NCI-H748 (cell line): ENCODE measurements at regions not wholly inside any gene's neighbourhood (a gene's known extent, or its start where the extent isn't known, plus 50 kb on each side); places are given as distances from the start of the nearest gene placed in this dataset.

Experiments
- DNase-seq: peaks from one replicate; lab custom pipeline; 2025; ENCODE audit not compliant: unreplicated experiment; lab: John Stamatoyannopoulos, UW

DNA sequence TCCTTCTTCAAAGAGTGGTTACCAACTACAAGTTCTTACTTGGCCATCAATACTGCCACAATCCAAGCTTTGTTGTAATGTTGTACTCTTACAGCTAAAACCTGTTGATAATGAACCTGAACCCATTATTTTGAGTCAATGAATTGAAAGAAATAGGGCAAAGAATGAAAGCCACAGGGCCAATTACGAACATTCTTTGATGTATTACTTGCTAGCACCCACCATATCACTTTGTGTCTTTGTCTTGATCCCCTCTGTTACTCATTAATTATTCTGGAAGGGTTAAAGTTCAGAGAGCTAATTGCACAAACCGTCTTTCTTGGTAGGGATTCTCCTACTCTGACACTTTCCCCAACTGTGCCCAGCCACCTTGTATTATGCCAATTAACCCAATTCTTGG is 53.2 kb upstream of the TFEC start:
- no peak for DNase-seq

DNA sequence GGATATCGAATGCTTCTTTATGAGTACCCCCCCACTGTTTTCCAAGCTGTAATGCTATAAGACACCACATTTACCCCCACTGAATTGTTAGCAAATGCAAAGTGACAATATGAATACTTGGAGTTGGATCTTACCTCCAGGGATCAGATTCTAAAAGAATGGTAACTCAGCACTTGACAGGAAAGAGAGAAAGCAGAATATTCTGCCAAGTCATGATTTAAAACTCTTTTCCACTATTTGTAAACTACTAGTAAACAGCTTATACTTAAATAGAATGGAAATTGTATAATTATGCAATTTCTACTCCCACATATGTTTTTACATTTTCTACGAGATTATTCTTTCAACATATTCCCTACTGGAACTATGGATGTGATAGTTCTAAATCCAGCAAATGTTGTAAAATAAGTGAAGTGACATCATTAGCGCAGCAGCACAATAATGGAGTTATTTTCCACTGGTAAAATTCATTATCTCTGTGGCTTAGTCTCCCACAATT is 56.0 kb upstream of the TFEC start:
- no peak for DNase-seq

DNA sequence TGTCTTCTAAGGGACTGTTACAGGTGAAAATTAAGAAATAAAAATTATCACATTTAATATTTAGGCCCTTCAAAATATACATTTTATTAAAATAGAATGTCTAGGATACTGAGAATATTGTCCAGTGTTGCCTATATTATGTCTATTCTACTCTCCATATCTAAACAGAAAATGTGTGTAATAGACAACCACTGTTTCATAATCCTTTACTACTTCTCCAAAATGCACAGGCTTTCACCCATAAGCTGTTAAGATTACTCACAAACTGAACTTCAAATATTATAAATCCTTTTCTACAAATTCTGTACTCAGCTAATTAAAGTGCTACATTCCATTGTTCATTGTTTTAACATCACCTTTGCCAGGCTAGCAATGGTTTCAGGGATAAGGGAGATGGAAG is 56.7 kb upstream of the TFEC start:
- DNase-seq, result no peak

DNA sequence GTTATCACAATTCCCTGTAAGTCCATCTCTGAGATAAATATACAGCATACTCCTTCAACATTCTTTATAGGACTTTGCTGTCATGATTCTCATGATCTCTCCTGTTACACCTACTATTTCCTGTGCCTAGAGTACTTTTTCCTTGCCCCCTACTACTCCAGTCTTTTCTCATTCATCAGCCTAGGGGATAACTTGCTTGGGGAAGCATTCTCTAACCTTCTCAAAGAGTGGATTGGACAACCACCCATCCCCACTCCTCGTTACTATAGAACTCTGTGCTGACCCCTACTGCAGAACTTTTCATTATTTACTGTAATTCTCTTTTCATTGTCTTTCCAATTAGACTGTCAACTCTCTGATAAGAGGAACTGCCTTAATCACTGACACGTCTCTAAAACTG is 57.4 kb upstream of the TFEC start:
- DNase-seq, result no peak

DNA sequence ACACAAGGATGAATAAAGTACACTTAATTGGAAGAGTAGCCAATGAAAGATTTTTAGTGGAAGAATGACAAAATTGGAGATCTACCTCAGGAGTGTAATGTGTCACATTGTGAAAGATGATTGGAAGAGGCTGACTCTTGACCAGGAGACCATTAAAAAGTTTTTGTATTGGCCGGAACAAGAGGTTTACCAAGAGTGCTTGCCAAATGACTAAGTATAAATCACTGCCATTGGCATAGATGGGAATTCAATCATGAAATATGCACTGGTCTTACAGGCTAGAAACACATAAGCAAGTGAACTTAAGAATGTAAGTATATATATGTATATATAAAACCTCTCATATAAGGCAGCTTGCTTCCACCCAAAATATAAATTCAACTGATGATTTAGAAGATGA is 58.7 kb upstream of the TFEC start:
- no peak for DNase-seq

DNA sequence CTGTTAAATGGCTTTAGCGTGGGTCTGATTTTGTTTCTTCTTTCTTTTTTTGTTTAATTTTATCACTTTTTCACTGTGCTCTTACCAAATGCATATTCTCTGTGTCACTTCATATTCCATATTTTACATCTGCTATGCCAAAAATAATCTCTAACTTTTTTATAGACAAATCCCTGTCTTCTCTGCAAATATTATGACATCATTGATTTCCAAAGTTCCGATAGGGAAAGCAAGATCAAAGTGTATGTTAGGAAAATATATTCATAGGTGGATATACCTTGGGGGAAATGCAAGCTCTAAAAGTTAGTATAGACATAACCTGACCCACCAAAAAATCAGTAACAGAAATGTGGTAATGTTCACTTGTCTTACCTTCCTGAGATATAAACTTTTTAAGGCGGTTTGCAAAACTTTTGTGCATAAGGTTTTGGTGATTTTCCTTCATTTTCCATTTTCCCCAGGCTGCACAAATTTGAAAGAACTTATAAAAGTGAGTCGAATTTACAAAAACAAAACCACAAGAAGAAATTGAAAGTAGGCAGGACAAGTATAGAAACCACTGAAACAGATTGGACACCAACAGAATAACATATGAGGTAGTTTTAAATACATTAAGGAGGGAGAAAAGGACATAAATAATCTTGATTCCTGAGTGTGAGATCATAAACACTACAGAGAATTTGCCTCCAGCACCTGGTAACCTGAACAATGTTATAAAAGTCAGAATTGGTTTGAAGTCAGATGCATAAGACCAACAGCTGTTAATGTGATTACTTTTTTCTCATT is 63.1 kb upstream of the TFEC start:
- DNase-seq, result no peak

DNA sequence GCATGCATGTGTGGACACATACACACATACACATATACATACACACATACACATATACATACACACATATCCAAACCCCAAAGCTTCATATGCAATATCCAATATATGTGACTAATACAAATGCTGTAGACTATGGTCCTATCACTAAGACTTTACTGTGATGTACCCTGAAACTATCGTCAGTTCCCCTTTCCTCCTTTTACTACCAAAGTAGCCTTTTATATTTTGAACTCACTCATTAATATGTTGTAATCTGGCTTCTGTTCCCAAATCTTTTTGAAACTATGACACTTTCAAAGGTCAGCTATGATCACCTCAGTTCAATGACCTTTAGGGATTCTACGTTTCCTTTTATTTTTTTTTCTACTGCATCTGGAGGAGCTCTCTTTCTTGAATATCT is 64.8 kb upstream of the TFEC start:
- DNase-seq, result no peak

DNA sequence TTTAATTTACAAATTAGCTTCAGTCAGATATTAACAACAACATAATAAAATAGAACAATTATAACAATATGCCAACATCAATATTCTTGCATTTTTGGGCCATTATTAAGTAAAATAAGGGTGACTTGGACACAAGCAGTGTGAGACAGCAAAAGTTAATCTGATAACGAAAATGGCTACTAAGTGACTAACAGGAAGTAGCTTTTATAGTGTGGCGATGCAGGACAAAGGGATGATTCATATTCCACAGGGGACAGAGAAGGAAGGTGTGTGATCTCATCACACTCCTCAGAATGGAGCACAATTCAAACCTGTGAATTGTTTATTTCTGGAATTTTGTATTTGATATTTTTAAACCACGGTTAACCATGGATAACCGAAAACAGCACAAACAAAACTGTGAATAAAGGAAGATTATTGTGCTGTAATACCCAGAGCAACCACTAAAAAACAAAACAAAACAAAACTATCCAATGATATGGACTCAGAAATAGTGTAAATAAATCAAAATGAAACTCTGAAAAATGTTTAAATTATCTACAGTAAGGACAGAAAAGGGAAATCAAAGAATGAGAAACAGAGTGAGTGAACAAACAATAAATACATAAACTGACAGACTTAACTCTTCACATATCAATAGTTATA is 66.9 kb upstream of the TFEC start:
- peak; percentile 27 for DNase-seq

DNA sequence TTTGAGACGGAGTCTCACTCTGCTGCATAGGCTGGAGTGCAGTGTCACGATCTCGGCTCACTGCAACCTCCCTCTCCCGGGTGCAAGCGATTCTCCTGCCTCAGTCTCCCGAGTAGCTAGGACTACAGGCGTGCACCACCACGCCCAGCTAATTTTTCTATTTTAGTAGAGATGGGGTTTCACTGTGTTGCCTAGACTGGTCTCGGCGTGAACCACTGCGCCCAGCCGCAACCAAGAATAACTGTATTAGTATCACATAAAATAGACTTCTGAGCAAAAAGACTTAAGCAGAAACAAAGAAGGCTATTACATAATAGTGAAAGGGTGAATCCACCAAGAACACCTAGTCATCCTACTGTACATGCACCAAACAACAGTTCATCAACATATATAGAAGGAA is 67.6 kb upstream of the TFEC start:
- no peak for DNase-seq

DNA sequence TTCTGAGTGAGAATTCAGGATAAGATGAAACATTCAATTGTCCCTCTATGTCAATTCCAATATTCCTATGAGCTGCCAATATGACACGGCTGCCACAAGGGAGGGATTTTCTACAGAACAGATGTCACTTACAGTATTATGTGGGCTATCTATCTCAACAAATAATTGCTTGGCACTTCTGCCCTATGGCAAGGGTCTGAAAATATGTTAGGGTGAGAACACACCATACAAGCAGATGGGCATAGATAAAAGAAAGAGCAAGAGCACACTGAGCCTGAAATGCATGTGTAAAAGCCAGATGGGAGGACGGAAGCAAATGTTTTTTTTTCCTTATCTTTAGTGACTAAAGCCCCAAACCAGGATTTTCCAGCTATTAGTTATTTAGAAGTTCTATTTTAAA is 70.1 kb upstream of the TFEC start:
- no peak for DNase-seq

DNA sequence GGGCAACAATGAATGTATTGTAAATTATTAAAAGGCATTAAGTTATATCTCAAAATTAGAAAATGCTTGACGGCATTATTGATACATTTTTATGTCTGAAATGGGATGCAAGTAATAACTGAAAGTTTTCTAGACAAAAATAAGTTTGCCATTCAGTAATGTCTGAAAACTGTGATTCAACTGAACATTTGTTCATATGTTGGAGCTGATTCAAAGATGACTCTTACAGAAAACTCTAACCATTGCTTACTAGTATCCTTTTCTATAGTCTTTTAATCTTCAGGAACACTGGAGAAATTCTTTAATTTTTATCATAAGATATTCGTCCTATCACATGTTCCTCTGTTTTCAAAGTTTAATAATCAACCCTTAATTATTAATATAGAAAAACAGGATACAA is 71.1 kb upstream of the TFEC start:
- no peak for DNase-seq

DNA sequence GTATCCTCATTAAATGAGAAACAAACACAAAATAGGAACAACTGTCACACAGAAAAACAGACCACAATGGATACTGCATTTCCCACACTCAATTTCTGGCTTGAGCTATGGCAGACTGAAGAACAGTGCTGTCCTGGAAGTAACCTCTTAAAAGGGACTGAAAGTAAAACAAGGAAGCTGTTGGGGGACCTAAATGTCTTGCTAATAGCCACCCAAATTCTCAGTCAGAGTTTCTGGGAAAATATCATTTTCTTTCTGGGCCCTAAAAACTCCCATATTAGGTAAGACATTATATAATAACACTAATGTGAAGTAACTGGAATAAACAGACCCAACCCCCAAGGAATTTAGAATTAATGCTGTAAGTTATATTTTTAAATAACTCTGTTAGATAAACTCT is 80.9 kb upstream of the TFEC start:
- no peak for DNase-seq

DNA sequence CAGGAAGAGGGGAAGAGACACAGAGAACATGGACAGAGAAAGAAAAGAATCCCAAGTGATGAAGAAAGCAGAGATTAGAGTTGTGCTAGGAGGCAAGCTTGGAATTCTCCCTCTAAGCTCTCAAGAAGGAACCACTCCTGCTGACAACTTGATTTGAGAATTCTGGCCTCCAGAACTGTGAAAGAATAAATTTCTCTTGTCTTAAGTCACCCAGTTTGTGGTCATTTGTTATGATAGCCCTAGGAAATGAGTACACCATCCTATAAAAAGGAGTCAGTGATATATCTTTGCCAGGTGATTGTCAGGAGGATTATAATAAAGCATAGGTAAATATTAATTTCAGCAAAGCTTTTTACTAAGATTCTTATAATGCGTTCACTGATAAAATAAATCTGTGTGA is 82.7 kb upstream of the TFEC start:
- DNase-seq, result no peak

DNA sequence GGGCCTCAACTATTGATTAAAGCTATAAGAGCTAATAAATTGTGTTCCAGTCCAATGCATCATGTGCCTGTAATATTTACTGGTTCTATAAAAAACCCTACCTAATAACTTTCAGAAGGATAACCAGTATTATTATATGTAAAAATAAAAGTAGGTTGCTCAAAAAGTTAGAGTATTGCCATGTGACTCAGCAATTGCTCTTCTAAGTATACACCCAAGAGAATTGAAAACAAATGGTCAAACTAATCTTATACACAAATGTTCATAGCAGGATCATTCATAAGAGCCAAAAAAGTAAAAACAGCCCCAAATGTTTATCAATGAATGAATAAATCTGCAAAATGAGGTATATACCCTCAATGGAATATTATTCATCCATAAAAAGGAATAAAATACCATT is 89.5 kb upstream of the TES start:
- no peak for DNase-seq

DNA sequence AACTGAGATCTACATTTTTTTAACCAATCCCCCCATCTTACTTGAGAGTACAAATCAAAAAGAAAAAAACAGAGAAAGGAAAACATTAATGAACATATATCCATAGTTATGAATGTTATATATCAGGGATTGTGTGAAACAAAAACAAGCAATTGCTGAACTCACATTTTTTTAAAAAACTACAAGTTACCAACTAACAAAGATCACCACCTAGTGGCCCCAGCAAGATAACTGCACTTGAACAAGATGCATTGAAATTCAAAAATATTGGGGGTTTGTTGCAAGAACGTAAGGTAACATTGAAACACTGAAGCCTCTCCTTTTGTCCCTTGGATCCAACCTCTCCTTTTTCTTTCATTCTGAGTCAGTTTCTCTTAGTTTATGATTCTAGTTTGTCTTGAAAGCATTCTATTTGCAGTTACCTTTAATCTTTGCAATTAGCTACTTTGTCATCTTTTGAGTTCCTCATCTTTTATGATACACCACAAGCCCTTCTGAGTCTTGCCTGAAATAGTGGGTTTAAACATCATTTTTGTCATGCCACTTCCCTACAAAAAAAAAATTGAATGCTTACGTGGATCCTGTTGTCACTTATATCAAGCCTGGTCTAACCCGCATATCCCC is 87.3 kb upstream of the TES start:
- DNase-seq, result peak; percentile 45

DNA sequence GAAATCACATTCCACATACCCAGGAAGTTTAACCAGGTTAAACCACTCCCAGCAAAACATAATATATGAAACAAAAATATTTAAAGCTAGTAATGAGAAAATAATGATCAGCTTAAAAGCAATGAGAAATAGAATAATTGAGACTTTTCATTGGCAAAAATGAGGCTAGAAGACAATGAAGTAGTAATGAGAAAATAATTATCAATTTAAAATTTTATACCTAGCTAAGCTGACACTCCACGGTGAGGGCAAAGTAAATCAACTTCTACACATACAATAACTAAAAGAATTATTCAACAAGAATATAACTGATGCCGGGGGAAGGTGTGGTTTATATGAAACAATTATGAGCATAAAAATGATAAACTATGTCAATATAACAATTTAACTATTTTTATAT is 82.2 kb upstream of the TES start:
- no peak for DNase-seq

DNA sequence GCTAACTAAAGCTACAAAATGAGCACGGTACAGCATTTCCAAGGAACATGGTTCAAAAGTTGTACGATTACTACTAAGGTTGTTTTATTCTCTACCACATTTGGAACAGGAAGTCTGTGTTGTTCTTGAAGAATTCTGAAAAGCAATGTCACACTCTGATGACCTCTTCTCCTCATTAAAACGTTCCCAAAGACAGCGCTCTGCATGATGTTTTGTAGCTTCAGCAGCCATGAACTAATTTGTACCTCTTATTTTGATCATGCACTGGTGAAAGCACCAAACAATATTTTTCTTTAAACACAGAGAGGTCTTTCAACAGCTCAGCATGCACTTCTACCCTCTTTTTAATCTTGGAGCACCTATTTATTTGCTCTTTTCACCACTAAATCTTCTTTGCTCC is 75.0 kb upstream of the TES start:
- DNase-seq, result no peak

DNA sequence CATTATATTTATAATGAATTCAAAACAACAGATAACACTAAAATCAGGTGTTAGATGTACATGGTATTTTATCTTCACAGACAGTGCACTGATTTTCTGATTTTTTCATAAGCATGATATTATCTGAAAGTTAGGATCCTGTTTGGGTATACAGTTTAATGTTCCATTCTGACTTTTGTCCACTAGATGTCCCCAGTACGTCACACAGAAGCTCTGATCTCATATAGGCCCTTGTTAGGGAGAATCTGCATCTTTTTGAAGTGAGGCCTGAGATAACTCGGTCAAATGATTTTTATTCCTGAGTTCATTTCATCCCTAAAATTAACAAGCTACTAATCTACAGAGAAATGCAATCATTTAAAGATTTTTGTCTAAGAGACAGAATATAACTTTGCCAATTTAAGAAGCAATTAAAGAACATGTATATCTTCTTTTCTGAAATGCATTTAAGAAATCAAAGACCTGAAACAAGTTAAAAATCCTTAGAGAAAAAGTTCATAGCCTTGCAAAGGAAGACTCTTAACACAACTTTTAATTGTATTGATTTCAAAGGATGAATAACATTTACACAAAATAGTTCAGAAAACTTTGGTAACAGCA is 72.0 kb upstream of the TES start:
- peak; percentile 65 for DNase-seq

DNA sequence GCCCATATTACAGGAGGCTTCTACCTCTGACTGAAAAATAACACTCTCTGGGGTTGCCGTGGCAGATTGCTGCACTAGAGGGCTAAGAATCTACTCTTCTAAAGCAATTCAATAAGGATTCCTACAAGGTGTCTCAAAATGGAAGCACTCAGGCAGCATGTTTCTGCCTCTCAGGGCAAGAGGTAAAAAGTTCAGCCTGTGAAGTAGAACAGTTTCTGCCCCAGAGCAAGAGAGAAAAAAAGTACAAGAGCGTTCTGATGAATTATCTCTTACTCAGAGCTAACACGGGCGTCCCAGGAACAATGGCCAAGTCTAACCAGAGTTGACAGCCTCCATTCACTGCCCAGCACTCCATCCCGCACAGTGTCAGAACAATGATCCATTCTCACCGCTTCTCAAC is 71.3 kb upstream of the TES start:
- no peak for DNase-seq

DNA sequence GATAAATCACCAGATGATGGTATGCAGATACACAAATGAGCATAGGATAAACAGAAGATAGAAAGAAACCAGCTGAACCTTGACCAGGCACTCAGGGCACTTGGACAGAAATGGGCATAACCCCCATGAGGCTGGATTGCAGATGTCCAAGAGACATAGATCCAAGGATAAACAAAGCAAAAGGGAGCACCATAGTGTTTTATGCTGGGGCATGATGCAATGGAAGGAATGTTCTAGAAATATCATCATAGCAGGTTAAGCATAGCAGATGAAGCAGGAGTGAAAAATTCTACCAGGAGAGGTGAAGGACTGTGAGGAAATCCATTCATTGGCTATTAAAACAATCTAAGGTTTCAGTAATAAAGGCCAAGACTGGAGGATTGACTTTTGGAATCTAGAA is 70.5 kb upstream of the TES start:
- DNase-seq, result no peak

DNA sequence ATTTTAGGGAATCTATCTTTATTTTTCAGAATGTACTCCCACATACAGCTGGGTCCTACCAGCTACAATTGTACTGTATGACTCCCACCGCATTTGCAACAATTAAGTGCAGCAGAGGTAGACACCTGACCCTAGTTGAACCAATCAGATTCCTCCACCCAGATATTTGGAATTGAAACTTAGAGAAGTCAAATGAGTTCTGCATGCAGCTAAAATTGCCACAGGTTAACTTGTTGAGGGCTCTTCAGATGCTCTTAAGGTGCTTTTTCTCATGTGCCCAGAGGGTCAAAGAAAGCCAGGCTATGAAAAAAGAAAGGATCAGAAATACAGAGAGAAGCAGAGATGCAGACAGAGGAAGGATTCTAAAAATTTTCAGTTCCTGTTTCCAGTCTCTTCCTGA is 68.0 kb upstream of the TES start:
- no peak for DNase-seq

DNA sequence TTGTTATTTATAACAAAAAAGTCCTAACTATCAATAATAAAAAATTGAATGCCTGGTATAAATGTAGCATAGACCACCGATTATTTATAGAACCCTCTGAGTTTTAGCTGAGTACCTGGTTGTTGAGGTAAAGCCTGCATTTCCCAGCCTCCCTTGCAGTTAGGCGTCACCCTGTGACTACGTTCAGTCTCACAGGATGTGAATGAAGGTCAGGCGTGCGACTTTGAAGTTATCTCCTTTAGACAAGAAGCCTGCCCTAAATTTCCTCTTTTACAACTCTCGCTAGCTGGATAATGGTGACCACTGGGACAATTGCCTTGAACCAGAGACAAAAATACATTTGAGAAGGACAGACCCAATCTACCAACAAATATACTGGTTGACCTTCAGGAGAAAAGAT is 67.5 kb upstream of the TES start:
- no peak for DNase-seq
